ENCODE measurements at regions not wholly inside any gene's neighbourhood (a gene's known extent, or its start where the extent isn't known, plus 50 kb on each side); places are given as distances from the start of the nearest gene placed in this dataset.
"Not testable (repeated sequence)": the region's sequence is repeated elsewhere in the genome, so short reads cannot be mapped to it uniquely, and the experiment has no call there.

DNA sequence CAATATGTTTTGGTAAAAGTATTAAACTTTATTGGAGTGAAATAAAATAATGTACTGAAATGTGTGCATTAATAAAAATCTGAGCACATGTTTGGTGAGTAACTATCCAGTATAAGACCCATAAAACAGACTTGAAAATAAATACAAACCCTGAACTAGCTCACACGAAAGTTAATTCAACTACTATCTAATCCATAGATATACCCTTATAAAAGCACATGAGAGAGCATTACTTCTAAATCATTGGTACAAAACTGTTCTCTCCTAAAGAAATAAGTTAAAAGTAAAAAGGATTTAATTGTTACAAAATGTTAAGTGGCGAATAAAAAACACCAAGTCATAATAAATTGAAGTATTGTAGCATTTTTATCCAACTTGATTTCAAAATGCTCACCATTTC lies 295.6 kb downstream of the PTPRC start:
- no peak for DNase-seq (ENCODE audit: low spot score)

DNA sequence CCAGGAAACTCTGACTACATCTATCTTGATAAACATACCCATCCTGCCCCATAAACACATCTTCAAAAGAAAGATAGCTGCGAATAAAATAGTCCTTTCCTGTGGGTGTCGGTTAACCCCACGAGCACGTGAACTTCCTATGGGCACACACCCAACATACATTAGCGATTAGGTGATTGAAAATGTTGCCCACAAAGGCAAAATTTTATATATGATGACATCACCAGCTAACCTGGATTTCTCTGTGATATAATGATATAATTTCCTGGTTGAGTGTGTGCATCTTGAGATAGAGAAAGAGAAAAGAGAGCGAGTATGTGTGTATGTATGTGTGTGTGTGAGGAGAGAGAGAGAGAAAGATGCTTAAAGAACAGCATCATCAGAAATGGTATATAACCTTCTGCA lies 296.1 kb downstream of the PTPRC start:
- no peak for DNase-seq (ENCODE audit: low spot score)

GRCh38 chr1:198935306-198935921 lies 296.6 kb downstream of the PTPRC start:
- peak; percentile 65 for DNase-seq (ENCODE audit: low spot score)

DNA sequence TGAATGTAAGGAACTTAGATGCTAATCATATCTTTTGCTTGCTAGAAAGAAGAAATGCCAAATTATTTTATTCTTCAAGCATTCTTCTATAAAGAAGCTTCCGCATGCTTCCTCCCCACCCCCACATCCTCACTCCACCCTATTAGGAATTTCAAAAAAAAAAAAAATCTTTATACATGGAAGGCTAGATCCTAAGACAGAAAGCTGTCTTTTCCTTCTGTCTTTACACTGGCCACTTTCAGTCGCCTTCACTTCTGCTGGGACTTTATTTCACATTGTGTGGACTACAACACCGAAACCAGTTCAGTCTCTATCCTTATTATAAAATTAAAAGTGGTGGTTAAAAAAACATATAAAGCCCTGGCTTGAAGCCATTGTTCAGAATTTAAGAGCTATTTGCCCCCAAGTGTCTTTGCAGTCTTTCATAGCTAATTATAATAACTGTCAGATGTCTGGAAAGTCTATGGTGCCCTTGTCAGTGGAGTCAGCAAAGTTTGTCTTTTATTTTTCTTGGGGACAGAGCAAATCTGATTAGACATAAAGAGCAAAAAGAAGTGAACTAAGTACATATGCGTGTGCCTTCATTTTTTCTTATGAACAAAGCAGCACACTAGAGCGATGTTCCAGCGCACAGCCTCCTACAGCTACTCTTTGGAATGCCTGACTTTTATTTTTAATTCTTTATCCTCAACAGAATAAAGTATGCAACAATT lies 297.7 kb downstream of the PTPRC start:
- peak; percentile 13 for DNase-seq (ENCODE audit: low spot score)

DNA sequence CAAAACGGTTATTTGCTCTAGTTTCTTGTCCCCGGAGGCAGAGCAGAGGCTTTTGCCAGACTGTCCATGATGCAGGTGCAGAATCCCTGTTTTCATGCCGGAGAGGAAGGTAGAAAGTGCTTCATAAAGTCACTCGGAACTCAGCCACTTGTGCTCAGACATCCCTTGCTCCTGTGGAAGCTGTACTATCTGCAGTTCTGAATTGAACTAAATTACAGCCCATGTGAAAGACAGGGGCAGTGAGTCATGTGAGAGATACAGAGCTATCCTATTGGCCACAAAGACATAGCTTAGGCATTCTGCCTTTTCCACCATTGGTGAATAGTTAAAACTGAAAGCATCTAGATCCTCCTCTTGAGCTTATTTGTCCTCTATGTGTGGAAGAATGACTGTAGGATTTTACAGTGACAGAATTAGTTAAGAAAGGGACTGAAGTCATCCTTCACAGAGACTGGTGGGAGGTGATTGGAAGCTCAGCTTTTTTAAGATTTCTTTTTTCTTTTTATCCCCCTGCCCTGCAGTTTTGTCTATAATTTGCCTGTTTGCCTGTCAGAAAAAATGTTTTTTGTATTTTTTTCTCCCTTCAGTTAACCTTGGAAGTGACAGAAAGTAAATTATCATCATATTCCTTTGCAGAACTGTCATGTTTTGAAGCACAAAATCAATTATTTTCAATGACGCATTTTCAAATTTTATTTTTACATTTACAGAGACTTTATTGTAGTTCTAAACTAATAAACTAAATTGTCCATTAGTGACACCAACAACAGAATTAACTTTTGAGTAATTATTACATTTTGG lies 298.6 kb downstream of the PTPRC start:
- DNase-seq (ENCODE audit: low spot score), result peak; percentile 89

DNA sequence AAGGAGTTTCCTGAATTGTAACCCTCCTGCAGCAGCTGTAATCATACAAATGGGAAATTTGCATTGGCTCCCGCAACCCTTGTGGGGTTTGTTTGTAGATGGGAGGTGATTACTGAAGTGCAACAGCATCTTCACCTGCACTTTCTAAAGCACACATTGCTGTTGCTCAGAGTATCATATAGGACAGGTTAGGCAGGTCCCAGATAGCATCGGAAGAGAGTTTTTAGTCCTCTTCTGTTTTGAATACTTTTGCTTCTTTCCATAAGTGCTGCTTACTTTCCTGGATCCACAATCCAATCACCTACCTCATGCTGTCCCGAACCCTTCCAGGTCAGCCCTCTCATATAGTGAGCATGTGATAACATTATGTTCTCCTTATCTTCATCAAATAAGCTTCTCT lies 300.4 kb downstream of the PTPRC start:
- no peak for DNase-seq (ENCODE audit: low spot score)

DNA sequence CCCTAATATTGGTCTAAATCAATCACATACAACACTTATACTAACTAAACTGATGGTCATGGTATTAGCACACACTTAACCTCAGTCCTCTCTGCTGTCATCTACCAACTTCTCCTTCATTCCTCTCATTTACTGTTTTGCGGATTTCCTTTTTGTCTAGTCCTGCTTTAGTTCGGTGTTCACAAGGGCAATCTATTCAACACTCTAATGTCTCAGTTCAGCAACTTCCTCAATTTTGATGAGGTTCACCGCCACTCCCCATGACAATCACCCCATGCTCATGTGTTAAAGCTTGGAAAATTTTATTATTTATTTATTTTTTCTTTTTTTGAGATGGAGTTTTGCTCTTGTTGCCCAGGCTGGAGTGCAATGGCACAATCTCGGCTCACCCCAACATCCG lies 301.1 kb downstream of the PTPRC start:
- no peak for DNase-seq (ENCODE audit: low spot score)

GRCh38 chr1:198942466-198942865 lies 303.6 kb downstream of the PTPRC start:
- no peak for DNase-seq (ENCODE audit: low spot score)

GRCh38 chr1:198943484-198944187 lies 304.8 kb downstream of the PTPRC start:
- no peak for DNase-seq (ENCODE audit: low spot score)

DNA sequence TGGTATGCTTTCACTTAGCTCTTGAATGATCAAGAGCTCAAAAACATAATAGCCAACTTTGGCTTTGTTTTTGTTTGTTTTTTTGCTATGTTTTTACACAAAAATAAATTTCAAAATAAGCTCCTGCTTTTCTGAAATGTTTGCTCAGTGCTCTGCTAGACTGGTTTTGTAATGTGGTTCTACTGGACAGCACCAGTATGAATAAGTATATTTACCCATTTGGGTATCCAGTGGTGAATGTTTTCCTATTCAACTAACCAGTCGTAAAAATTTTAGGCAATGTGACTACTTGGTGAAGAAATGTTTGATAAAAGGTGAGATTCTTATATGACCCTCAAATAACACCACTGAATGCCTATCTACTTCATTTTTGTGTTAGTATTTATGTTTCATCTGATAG lies 308.6 kb downstream of the PTPRC start:
- no peak for DNase-seq (ENCODE audit: low spot score)

GRCh38 chr1:198948895-198949659 lies 310.2 kb downstream of the PTPRC start:
- DNase-seq (ENCODE audit: low spot score), result no peak

GRCh38 chr1:198950036-198950435 lies 311.2 kb downstream of the PTPRC start:
- DNase-seq (ENCODE audit: low spot score), result no peak

GRCh38 chr1:198955085-198955484 lies 316.2 kb downstream of the PTPRC start:
- no peak for DNase-seq (ENCODE audit: low spot score)

DNA sequence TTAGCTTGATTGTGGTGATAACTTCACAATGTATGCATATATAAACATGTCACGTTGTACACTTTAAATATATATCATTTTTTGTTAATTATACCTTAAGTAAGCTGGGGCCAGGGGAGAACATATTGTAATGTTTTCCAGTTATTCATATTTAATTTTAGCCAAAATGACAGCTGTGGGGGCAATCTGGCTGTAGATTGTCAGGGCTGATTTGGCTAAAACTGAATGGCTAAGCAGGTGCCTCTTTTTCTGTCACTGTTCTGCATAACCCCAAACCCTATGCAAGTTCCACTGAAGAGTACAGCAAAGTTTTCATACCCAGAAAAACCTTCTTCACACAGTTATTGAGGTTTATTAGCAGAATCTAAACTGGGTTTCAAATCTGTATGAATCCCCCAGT lies 318.2 kb downstream of the PTPRC start:
- no peak for DNase-seq (ENCODE audit: low spot score)

GRCh38 chr1:198959032-198959431 lies 320.2 kb downstream of the PTPRC start:
- DNase-seq (ENCODE audit: low spot score), result no peak

DNA sequence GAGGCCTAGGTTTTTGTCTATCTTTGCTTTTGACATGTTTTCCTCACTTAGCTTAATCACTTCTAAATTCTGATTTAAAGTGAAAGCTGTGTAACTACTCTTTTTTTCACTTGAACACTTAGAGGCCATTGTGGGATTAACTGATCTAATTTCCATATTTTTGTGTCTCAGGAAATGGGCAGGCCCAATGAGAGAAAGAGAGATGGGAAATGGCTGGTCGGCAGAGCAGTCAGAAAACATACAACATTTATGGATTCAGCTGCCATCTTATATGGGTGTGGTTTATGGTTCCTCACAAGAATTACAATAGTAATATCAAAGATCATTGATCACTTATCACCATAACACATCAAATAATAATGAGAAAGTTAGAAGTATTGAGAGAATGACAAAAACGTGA lies 320.8 kb downstream of the PTPRC start:
- DNase-seq (ENCODE audit: low spot score), result no peak

GRCh38 chr1:198963796-198964195 lies 325.0 kb downstream of the PTPRC start:
- DNase-seq (ENCODE audit: low spot score), result not testable (repeated sequence)

DNA sequence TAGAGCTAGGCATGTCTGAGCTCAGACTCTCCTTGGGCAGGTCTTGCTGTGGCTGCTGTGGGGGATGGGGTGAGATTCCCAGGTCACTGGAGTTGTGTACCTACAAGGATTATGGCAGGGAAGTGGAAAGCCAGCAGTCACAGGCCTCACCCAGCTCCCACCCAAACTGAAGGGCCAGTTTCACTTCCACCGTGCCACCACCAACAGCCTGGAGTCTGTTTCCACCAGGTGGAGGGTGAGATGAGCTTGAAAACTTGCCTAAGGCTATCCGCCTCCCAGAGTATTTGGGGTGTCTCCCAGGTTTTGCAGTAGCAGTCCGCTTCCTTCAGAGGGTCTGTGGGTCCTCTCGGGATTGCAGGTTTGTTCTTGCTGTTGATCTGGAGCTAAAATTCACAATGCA lies 327.7 kb downstream of the PTPRC start:
- no peak for DNase-seq (ENCODE audit: low spot score)

- DNase-seq (ENCODE audit: low spot score), result no peak
Observed at GRCh38 chr1:198967566-198967965, 328.7 kb downstream of the PTPRC start.

DNA sequence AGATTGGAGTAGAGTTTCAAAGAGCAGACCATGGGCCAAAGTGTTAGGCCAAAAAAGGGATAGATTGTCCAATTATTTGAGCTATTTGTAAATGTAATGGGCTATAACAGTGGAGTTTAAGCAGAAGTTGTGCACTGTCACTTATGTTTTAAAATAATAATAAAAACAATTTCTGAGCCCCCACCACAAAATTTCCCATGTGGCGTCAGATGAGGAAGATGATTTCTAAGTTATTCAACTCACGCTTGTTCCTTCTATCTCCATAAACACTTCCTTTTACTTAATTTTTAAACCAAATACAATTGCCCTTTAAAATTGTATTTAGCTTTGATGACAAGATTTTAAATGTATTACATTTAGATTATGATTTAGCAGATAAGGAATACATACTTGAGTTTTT lies 330.0 kb downstream of the PTPRC start:
- no peak for DNase-seq (ENCODE audit: low spot score)

DNA sequence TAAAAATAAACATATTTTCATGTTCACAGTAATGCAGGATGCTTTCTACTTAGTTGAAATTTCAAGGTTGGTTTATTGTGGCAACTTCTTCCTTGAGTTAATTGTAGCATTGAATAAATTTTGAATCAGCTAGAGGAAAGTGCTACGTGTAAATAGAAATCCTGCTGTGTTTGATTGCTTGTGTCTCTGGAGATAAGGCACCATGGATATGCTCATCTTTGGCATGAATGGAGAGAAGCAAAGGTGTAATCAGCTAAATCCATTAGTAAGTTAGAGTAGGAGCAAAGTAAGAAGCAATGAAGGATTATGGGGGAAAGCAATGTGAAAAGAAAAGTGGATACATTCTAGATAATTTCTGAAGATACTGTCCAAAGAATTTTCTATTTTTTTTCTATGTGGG lies 331.1 kb downstream of the PTPRC start:
- DNase-seq (ENCODE audit: low spot score), result no peak

- DNase-seq (ENCODE audit: low spot score), result no peak
Observed at GRCh38 chr1:198970916-198971315, 332.1 kb downstream of the PTPRC start.
